Vagina (tissue), 2 donors: ENCODE measurements at regions not wholly inside any gene's neighbourhood (a gene's known extent, or its start where the extent isn't known, plus 50 kb on each side); places are given as distances from the start of the nearest gene placed in this dataset.

Experiments used
- DNase-seq, 2 donors: peaks; one replicate each; pipeline ENCODE4 v3.0.0-alpha.2; 2017; ENCODE audit errors: extremely low spot score in 2 of 2
- H3K27ac ChIP-seq: fragments of 200-600 bp; sonication (generic); one replicate; pipeline ENCODE4 v1.5.1; 2019
- H3K27me3 ChIP-seq: fragments of 200-600 bp; sonication (generic); one replicate; pipeline ENCODE4 v1.5.1; 2019
- H3K36me3 ChIP-seq, 2 donors: fragments of 200-600 bp; sonication (generic); one replicate each; pipeline ENCODE4 v1.5.1; 2017 to 2019
- H3K4me1 ChIP-seq: fragments of 200-600 bp; sonication (generic); one replicate; pipeline ENCODE4 v1.5.1; 2019
- H3K4me3 ChIP-seq, 2 donors: fragments of 200-600 bp; sonication (generic); 1 replicate in 1 of 2; 2 replicates in 1 of 2; pipeline ENCODE4 v1.5.1; 2016 to 2019
- H3K9me3 ChIP-seq: fragments of 200-600 bp; sonication (generic); one replicate; pipeline ENCODE4 v1.5.1; 2019
- CTCF ChIP-seq, 3 experiments: fragments of 450-650 bp in 2 of 3; fragments of 200-600 bp in 1 of 3; sonication (generic) in 1 of 3; IDR thresholded peaks; one replicate each; pipeline ENCODE4 v1.5.1; 2017 to 2019; ENCODE audit warnings: antibody characterized with exemption in 3 of 3, mild to moderate bottlenecking in 2 of 3, moderate library complexity in 2 of 3
- POLR2A ChIP-seq, 2 donors: fragments of 450-650 bp; IDR thresholded peaks; one replicate each; pipeline ENCODE4 v1.6.1; 2017; ENCODE audit warnings: antibody characterized with exemption in 2 of 2, mild to moderate bottlenecking in 2 of 2, moderate library complexity in 2 of 2
- POLR2AphosphoS5 ChIP-seq, 2 donors: sonication (generic); formaldehyde crosslinking; IDR thresholded peaks; one replicate each; pipeline ENCODE4 v1.9.0; 2017; ENCODE audit warnings: antibody characterized with exemption in 2 of 2, mild to moderate bottlenecking in 2 of 2, low read depth in 1 of 2; ENCODE audit not compliant: insufficient read depth in 1 of 2
- intact Hi-C: fragments of 100-400 bp; cut with DNase I; formaldehyde crosslinking; loops from one replicate; pipeline ENCODE4 v1.15.1; 2023

DNA sequence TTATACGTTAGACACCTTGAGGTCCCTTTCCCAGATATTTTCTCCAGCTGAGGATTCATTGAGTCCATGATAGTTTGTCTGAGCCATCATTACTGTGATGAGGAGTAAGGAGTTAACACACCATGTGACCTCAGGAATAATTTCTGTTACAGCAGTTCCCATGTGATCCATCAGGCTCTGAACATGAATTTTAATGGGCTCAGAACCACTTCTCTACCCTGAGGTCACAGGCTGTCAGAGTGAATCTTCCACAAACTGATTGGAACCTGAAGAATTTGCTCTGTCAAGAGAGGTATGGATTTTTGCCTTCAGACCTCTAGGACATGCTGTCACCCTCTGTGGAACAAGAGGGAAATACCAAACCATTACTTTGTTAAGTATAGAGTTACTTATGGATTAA lies 81.0 kb downstream of the NTMT2 start:
- peak overlapping the region; percentile 51 for H3K27ac ChIP-seq
- no peak for DNase-seq
- H3K4me1 ChIP-seq: no peaks in the 10 kb centered on the region
- no peaks in the 10 kb centered on the region for H3K9me3 ChIP-seq
- no peaks in the 10 kb centered on the region for H3K36me3 ChIP-seq
- intact Hi-C loops: no loop called here
- H3K27me3 ChIP-seq: no peaks in the 10 kb centered on the region
- H3K4me3 ChIP-seq: no peak overlapping the region
- TF ChIP-seq POLR2AphosphoS5 (IDR thresholded peaks at IDR 0.05; ENCODE audit: insufficient read depth in 1 of 2, low read depth in 1 of 2) (no peak), POLR2A (IDR thresholded peaks at IDR 0.05) (no peak), CTCF (IDR thresholded peaks at IDR 0.05) (no peak)

GRCh38 chr1:170230323-170230722 lies 84.6 kb downstream of the NTMT2 start:
- no peaks in the 10 kb centered on the region for H3K4me1 ChIP-seq
- intact Hi-C loops: no loop called here
- H3K4me3 ChIP-seq: no peak overlapping the region
- DNase-seq: no peak
- TF ChIP-seq POLR2A (IDR thresholded peaks at IDR 0.05): no peak
- TF ChIP-seq POLR2AphosphoS5 (IDR thresholded peaks at IDR 0.05; ENCODE audit: insufficient read depth in 1 of 2, low read depth in 1 of 2): no peak
- no peak for TF ChIP-seq CTCF (IDR thresholded peaks at IDR 0.05)
- no peaks in the 10 kb centered on the region for H3K36me3 ChIP-seq
- H3K27ac ChIP-seq: no peak overlapping the region
- no peaks in the 10 kb centered on the region for H3K27me3 ChIP-seq
- no peaks in the 10 kb centered on the region for H3K9me3 ChIP-seq

DNA sequence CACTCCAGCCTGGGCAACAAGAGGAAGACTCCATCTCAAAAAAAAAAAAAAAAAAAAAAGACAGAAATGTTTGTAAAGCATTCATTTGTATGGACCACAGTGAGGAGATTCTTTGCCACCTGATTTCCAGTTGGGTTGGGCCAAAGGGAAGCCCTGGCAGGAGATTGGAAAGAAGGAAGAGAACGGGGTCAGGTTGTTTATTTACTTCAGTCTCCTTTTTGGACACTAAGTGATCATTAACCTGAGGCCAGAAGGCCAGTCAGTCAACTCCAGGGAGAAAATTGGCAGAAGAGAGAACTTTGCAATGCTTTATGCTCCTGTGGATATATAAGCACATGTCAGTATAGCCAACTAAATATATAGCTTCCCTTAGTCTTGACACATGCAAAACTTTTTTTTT lies 85.9 kb downstream of the NTMT2 start:
- no peaks in the 10 kb centered on the region for H3K4me1 ChIP-seq
- H3K9me3 ChIP-seq: no peaks in the 10 kb centered on the region
- no peak overlapping the region for H3K4me3 ChIP-seq
- H3K36me3 ChIP-seq: no peaks in the 10 kb centered on the region
- no peak for DNase-seq
- H3K27me3 ChIP-seq: no peaks in the 10 kb centered on the region
- no peak for TF ChIP-seq POLR2A (IDR thresholded peaks at IDR 0.05)
- no peak for TF ChIP-seq CTCF (IDR thresholded peaks at IDR 0.05)
- TF ChIP-seq POLR2AphosphoS5 (IDR thresholded peaks at IDR 0.05; ENCODE audit: insufficient read depth in 1 of 2, low read depth in 1 of 2): no peak
- intact Hi-C loops: no loop called here
- no peak overlapping the region for H3K27ac ChIP-seq

DNA sequence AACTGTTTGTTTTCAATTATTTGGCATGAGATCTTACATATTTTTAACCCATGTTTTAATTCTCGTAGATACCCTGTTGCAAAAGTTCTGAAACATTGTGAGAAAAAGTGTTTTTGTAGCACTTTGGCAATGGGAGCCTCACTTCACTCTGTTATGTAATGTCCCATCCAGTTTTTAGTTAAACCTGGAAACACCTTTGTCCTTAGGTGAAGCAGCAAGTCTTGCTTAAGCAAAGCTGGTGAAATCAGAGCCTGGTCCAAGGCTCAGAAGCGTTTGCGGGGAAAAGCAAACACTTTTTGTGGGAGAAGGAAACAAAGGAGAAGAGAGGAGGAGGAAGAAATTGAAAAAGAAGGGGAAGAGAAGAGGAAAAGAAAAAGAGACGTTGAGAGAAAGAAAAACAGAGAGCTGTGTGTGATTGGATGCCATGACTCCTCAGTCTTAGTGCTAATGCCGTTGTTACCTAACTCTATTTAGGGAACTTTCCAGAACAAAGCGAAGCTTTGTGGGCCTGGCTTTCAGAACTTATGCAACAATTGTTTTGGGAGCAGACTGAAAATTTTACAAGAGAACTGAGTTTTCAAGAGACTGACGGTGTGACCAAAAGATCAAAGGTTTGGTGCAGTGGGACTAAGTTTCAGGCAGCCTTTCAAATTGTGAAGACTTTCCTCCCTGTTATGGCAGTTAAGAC lies 93.1 kb downstream of the NTMT2 start:
- Histone ChIP-seq H3K4me1 (no peaks in the 10 kb centered on the region), H3K36me3 (no peaks in the 10 kb centered on the region), H3K27ac (no peak overlapping the region), H3K9me3 (no peaks in the 10 kb centered on the region), H3K27me3 (no peaks in the 10 kb centered on the region), H3K4me3 (no peak overlapping the region)
- intact Hi-C loops: no loop called here
- DNase-seq: no peak
- no peak for TF ChIP-seq CTCF (IDR thresholded peaks at IDR 0.05)
- TF ChIP-seq POLR2AphosphoS5 (IDR thresholded peaks at IDR 0.05; ENCODE audit: insufficient read depth in 1 of 2, low read depth in 1 of 2): no peak

DNA sequence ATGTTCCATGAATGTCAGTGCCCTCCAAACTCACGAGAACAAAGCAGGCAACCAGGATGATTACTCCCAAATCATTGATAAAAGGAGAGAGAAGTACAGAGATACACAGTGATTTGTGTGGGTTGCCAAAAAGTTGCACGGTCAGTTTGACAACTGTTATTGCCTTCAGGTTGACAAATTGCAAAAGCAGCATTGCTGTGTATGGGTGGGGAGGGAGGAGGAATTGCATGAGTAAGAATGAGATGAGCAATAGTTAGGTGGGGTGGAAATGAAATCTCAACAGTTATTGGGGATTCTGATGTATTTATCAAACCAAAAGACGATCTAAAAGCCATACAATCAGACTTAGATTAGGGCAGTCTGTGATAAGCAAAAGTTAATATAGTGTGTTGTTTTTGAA lies 93.7 kb downstream of the NTMT2 start:
- H3K9me3 ChIP-seq: no peaks in the 10 kb centered on the region
- intact Hi-C loops: no loop called here
- no peaks in the 10 kb centered on the region for H3K36me3 ChIP-seq
- H3K4me1 ChIP-seq: no peaks in the 10 kb centered on the region
- no peak overlapping the region for H3K27ac ChIP-seq
- DNase-seq: no peak
- TF ChIP-seq POLR2AphosphoS5 (IDR thresholded peaks at IDR 0.05; ENCODE audit: insufficient read depth in 1 of 2, low read depth in 1 of 2) (no peak), CTCF (IDR thresholded peaks at IDR 0.05) (no peak), POLR2A (IDR thresholded peaks at IDR 0.05) (no peak)
- H3K27me3 ChIP-seq: no peaks in the 10 kb centered on the region
- no peak overlapping the region for H3K4me3 ChIP-seq
